ENCODE measurements at regions not wholly inside any gene's neighbourhood (a gene's known extent, or its start where the extent isn't known, plus 50 kb on each side); places are given as distances from the start of the nearest gene placed in this dataset.

DNA sequence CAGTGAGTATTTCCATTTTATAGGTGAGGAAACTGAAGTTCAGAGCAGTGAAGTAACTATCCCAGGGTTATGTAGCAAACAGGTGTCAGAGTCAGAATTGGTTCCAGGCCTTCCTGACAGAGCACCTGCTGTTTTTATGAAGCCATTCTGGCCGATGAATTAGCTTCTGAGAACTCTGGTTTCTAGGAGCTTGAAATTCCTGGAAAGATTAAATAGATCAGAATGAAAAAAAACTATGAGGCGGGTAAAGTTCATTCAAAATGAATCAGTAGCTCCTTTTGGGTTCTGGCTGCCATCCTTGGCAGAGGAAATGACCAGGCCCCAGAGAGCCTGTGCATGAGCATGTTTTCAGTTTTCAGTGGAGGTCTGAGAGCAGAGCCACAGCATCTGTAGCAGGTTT, 59.3 kb upstream of the CFAP161 start:
- intact Hi-C loops (cut with DNase I): no loop called here
- 54% methylated on average over 2 of the region's 2 CpGs for WGBS

GRCh38 chr15:81075272-81075671, 58.8 kb upstream of the CFAP161 start:
- H3K9me3 ChIP-seq: no peaks in the 10 kb centered on the region
- H3K36me3 ChIP-seq: no peaks in the 10 kb centered on the region
- 78% methylated on average over 3 of the region's 3 CpGs for WGBS
- intact Hi-C loops (cut with DNase I): no loop called here
- no peak for DNase-seq (ENCODE audit: extremely low spot score)
- no peak overlapping the region for H3K4me3 ChIP-seq
- no peak overlapping the region for H3K27ac ChIP-seq (replicated peaks in 1 of 4)
- TF ChIP-seq POLR2A (IDR thresholded peaks at IDR 0.05; ENCODE audit: low read depth) (no peak), CTCF (IDR thresholded peaks at IDR 0.05) (no peak), EP300 (IDR thresholded peaks at IDR 0.05) (no peak), POLR2AphosphoS5 (IDR thresholded peaks at IDR 0.05) (no peak)
- no peaks in the 10 kb centered on the region for H3K27me3 ChIP-seq
- H3K4me1 ChIP-seq: peaks cover 0 to 8% (median 0%) of the 10 kb centered on the region in 4 donors

More for the DNA sequence above, 59.3 kb upstream of the CFAP161 start:
- Histone ChIP-seq H3K4me3 (no peak overlapping the region), H3K27ac (replicated peaks in 1 of 4) (no peak overlapping the region), H3K27me3 (no peaks in the 10 kb centered on the region), H3K36me3 (no peaks in the 10 kb centered on the region), H3K9me3 (no peaks in the 10 kb centered on the region), H3K4me1 (peaks cover 0 to 8% (median 0%) of the 10 kb centered on the region in 4 donors)
- peak; percentile 53 for DNase-seq (ENCODE audit: extremely low spot score)
- TF ChIP-seq POLR2AphosphoS5 (IDR thresholded peaks at IDR 0.05) (no peak), POLR2A (IDR thresholded peaks at IDR 0.05; ENCODE audit: low read depth) (no peak), EP300 (IDR thresholded peaks at IDR 0.05) (no peak), CTCF (IDR thresholded peaks at IDR 0.05) (no peak)

GRCh38 chr15:81080996-81081395, 53.1 kb upstream of the CFAP161 start:
- Histone ChIP-seq H3K4me3 (no peak overlapping the region), H3K4me1 (no peaks in the 10 kb centered on the region), H3K27me3 (no peaks in the 10 kb centered on the region), H3K27ac (replicated peaks in 1 of 4) (no peak overlapping the region), H3K36me3 (no peaks in the 10 kb centered on the region), H3K9me3 (no peaks in the 10 kb centered on the region)
- WGBS: 82% methylated on average over 2 of the region's 2 CpGs
- intact Hi-C loops (cut with DNase I): no loop called here
- TF ChIP-seq CTCF (IDR thresholded peaks at IDR 0.05) (no peak), POLR2AphosphoS5 (IDR thresholded peaks at IDR 0.05) (no peak), EP300 (IDR thresholded peaks at IDR 0.05) (no peak), POLR2A (IDR thresholded peaks at IDR 0.05; ENCODE audit: low read depth) (no peak)
- no peak for DNase-seq (ENCODE audit: extremely low spot score)

DNA sequence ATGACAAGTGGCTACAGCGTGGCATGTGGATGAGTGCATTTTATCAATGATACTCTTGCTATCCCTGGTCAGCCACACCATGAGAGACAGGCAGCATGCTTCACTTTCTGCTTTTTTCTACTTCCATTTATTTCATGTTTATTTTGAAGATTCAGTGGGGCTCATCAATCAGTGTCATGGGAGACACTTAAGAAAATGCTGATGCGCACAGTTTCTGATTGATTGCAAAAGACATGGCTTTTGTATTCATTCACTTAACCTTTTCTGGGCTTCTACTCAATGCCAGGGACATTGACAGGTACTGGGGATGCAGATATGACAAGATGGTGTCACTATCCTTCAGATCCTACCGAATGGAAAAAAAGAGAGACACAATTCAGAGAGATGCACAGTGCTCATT, 50.9 kb upstream of the CFAP161 start:
- H3K4me3 ChIP-seq: no peak overlapping the region
- no peak overlapping the region for H3K27ac ChIP-seq (replicated peaks in 1 of 4)
- TF ChIP-seq CTCF (IDR thresholded peaks at IDR 0.05): no peak
- no peak for TF ChIP-seq EP300 (IDR thresholded peaks at IDR 0.05)
- no peak for TF ChIP-seq POLR2A (IDR thresholded peaks at IDR 0.05; ENCODE audit: low read depth)
- TF ChIP-seq POLR2AphosphoS5 (IDR thresholded peaks at IDR 0.05): no peak
- H3K36me3 ChIP-seq: no peaks in the 10 kb centered on the region
- H3K9me3 ChIP-seq: no peaks in the 10 kb centered on the region
- no peaks in the 10 kb centered on the region for H3K4me1 ChIP-seq
- intact Hi-C loops (cut with DNase I): no loop called here
- no peak for DNase-seq (ENCODE audit: extremely low spot score)
- WGBS: 96% methylated on average over 3 of the region's 3 CpGs
- H3K27me3 ChIP-seq: no peaks in the 10 kb centered on the region
